Lung (tissue), 11 donors: ENCODE measurements at regions not wholly inside any gene's neighbourhood (a gene's known extent, or its start where the extent isn't known, plus 50 kb on each side); places are given as distances from the start of the nearest gene placed in this dataset.

Experiments
- ATAC-seq: fragments of 200-7000 bp; cut with Tn5 transposase; one replicate; pipeline ENCODE4 v1.9.1; 2020; ENCODE audit warnings: moderate number of reproducible peaks; ENCODE audit not compliant: insufficient read depth, low FRiP score
- DNase-seq, 3 donors: peaks; one replicate each; pipeline ENCODE4 v3.0.0-alpha.2; 2013 to 2017
- H3K27ac ChIP-seq, 2 donors: one replicate each; pipeline ENCODE4 v1.5.1; 2013; ENCODE audit warnings: mild to moderate bottlenecking in 2 of 2, moderate library complexity in 2 of 2, control low read depth in 1 of 2, inconsistent platforms in 1 of 2, low read depth in 1 of 2, low read length in 1 of 2
- H3K27me3 ChIP-seq, 3 donors: one replicate each; pipeline ENCODE4 v1.5.1; 2013; ENCODE audit warnings: low read length in 2 of 3; ENCODE audit not compliant: control insufficient read depth in 3 of 3, insufficient read depth in 3 of 3
- H3K36me3 ChIP-seq, 4 donors: one replicate each; pipeline ENCODE4 v1.5.1; 2013; ENCODE audit warnings: low read length in 4 of 4, mild to moderate bottlenecking in 1 of 4, moderate library complexity in 1 of 4; ENCODE audit not compliant: control insufficient read depth in 4 of 4, insufficient read depth in 4 of 4
- H3K4me1 ChIP-seq, 5 donors: one replicate each; pipeline ENCODE4 v1.5.1; 2013; ENCODE audit warnings: low read length in 5 of 5, mild to moderate bottlenecking in 2 of 5, moderate library complexity in 1 of 5; ENCODE audit not compliant: control insufficient read depth in 5 of 5, insufficient read depth in 5 of 5
- H3K4me3 ChIP-seq: one replicate; pipeline ENCODE4 v1.5.1; 2013; ENCODE audit warnings: mild to moderate bottlenecking, control low read depth, moderate library complexity
- H3K9ac ChIP-seq, 2 donors: one replicate each; pipeline ENCODE4 v1.5.1; 2013; ENCODE audit warnings: low read length in 2 of 2, control low read depth in 1 of 2; ENCODE audit not compliant: insufficient read depth in 1 of 2
- H3K9me3 ChIP-seq, 4 donors: one replicate each; pipeline ENCODE4 v1.5.1; 2013; ENCODE audit warnings: low read length in 3 of 4, mild to moderate bottlenecking in 1 of 4, moderate library complexity in 1 of 4; ENCODE audit not compliant: control insufficient read depth in 4 of 4, insufficient read depth in 3 of 4
- CTCF ChIP-seq: IDR thresholded peaks from 2 replicates; pipeline ENCODE4 v1.5.1; 2012; ENCODE audit warnings: mild to moderate bottlenecking; ENCODE audit errors: control extremely low read depth, extremely low read depth
- WGBS, 2 donors: extraction: QIAGEN DNeasy Blood & Tissue Kit; methylation state at CpG; one replicate each; pipeline ENCODE4 v1.1.7; 2013; 5-methylcytosine and 5-hydroxymethylcytosine counted together
- donor health status: control.
- donor health status: control.
- donor health status: Bipolar disorder and iron deficiency.
- donor health status: healthy.
- donor health status: DM: yes; HTN: yes; CAD: no.

- Histone ChIP-seq H3K4me3 (no peak overlapping the region), H3K36me3 (no peaks in the 10 kb centered on the region), H3K9me3 (peaks cover 2 to 7% (median 5%) of the 10 kb centered on the region in 4 donors), H3K27ac (peak overlapping the region in 1 of 2 donors; percentile 63), H3K27me3 (no peaks in the 10 kb centered on the region), H3K9ac (no peak overlapping the region), H3K4me1 (peaks cover 0 to 8% (median 0%) of the 10 kb centered on the region in 5 donors)
- peak in 1 of 3 donors; percentile 50 for DNase-seq
- WGBS, 2 donors: 6 to 12% methylated on average over 4 of the region's 4 CpGs
- TF ChIP-seq CTCF: no peak
- peak; percentile 68 for ATAC-seq
These were observed 88.8 kb upstream of the HES1 start for GRCh38 chr3:194046995-194047645.

GRCh38 chr3:194049394-194049793 is 86.6 kb upstream of the HES1 start:
- WGBS, 2 donors: 95 to 100% methylated on average over 1 of the region's 1 CpG

GRCh38 chr3:194050782-194051320 is 85.1 kb upstream of the HES1 start:
- peaks cover 2 to 7% (median 5%) of the 10 kb centered on the region in 4 donors for H3K9me3 ChIP-seq
- ATAC-seq (no peak), DNase-seq (no peak)
- no peak overlapping the region for H3K4me3 ChIP-seq
- H3K27ac ChIP-seq: no peak overlapping the region
- peaks cover 0 to 8% (median 0%) of the 10 kb centered on the region in 5 donors for H3K4me1 ChIP-seq
- 96 to 98% methylated on average over 1 of the region's 1 CpG for WGBS, 2 donors
- H3K9ac ChIP-seq: no peak overlapping the region
- TF ChIP-seq CTCF: no peak
- H3K27me3 ChIP-seq: no peaks in the 10 kb centered on the region
- H3K36me3 ChIP-seq: no peaks in the 10 kb centered on the region

More at GRCh38 chr3:194049394-194049793, 86.6 kb upstream of the HES1 start:
- DNase-seq (no peak), ATAC-seq (no peak)
- H3K27me3 ChIP-seq: no peaks in the 10 kb centered on the region
- H3K36me3 ChIP-seq: no peaks in the 10 kb centered on the region
- no peak overlapping the region for H3K27ac ChIP-seq
- no peak for TF ChIP-seq CTCF
- H3K4me3 ChIP-seq: no peak overlapping the region
- peaks cover 2 to 7% (median 5%) of the 10 kb centered on the region in 4 donors for H3K9me3 ChIP-seq
- peaks cover 0 to 8% (median 0%) of the 10 kb centered on the region in 5 donors for H3K4me1 ChIP-seq
- H3K9ac ChIP-seq: no peak overlapping the region
